ENCODE measurements at regions not wholly inside any gene's neighbourhood (a gene's known extent, or its start where the extent isn't known, plus 50 kb on each side); places are given as distances from the start of the nearest gene placed in this dataset.

DNA sequence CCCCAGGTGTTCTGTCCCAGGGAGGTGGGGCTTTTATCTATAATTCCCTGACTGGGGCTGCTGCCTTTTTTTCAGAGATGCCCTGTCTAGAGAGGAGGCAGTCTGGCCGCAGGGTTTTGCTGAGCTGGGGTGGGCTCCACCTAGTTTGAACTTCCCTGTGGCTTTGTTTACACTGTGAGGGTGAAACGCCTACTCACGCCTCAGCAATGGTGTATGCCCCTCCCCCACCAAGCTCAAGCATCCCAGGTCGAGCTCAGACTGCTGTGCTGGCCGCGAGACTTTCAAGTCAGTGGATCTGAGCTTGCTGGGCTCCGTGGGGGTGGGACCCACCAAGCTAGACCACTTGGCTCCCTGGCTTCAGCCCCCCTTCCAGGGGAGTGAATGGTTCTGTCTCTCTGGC, 124.3 kb downstream of the CENPF start:
- in situ Hi-C loops (cut with MboI; ENCODE audit: low sequenced_read_pairs) (no loop called here), dilution Hi-C loops (cut with HindIII; ENCODE audit: low sequenced_read_pairs, unreplicated experiment) (no loop called here), intact Hi-C loops (cut with micrococcal nuclease) (no loop called here)
- H2BK5ac ChIP-seq (ENCODE audit: low read depth, low read length, poor library complexity, severe bottlenecking), result no peak overlapping the region
- no peaks in the 10 kb centered on the region for H3K4me1 ChIP-seq (ENCODE audit: control insufficient read depth, insufficient read depth, low read length)
- H3K56ac ChIP-seq (ENCODE audit: extremely low read depth, insufficient read depth, low read length), result no peak overlapping the region
- no peak overlapping the region for H3K18ac ChIP-seq (ENCODE audit: low read depth, low read length)
- H3K9me3 ChIP-seq (ENCODE audit: control insufficient read depth, insufficient read depth, low read length), result no peaks in the 10 kb centered on the region
- H3K27ac ChIP-seq (ENCODE audit: insufficient read depth, low read length), result no peak overlapping the region
- no peak overlapping the region for H3K4me3 ChIP-seq (ENCODE audit: insufficient read depth, low read depth, low read length)
- WGBS, 2 experiments (ENCODE audit: extremely low coverage in 2 of 2, insufficient read length in 1 of 2), result 0% methylated on average over 2 of the region's 7 CpGs; no CpG with 5 or more reads in 1 of the 2 experiments
- no peak overlapping the region for H2BK20ac ChIP-seq (ENCODE audit: low read depth, low read length)
- no TSS peak for BruUV-seq (replicated peaks)
- H3K4ac ChIP-seq (ENCODE audit: low read depth, low read length), result no peak overlapping the region
- H3K9ac ChIP-seq (ENCODE audit: low read depth, low read length), result no peak overlapping the region
- ChIA-PET POLR2A (ENCODE audit: unreplicated experiment) (no interaction called here), CTCF (no interaction called here)
- no peak overlapping the region for H3K4me2 ChIP-seq (ENCODE audit: low read depth, low read length)
- H3K36me3 ChIP-seq (ENCODE audit: control insufficient read depth, insufficient read depth, low read length), result no peaks in the 10 kb centered on the region
- H3K27me3 ChIP-seq (ENCODE audit: control insufficient read depth, insufficient read depth, low read length), result no peaks in the 10 kb centered on the region
- H4K8ac ChIP-seq (ENCODE audit: low read depth in 2 of 2, low read length in 2 of 2), result no peak overlapping the region
- peak overlapping the region; percentile 58 for H2AFZ ChIP-seq (replicated peaks; ENCODE audit: low read length, poor library complexity)
- no peak overlapping the region for H2AK9ac ChIP-seq (replicated peaks; ENCODE audit: low read depth, low read length, poor library complexity)
- no peak for DNase-seq
- H4K20me1 ChIP-seq (ENCODE audit: insufficient read depth, low read length), result no peaks in the 10 kb centered on the region
- H4K5ac ChIP-seq (ENCODE audit: low read depth, low read length), result no peak overlapping the region
- H2AK5ac ChIP-seq (ENCODE audit: low read depth, low read length), result no peak overlapping the region
- no peak overlapping the region for H2BK120ac ChIP-seq (ENCODE audit: low read depth, low read length)
- H3K79me1 ChIP-seq (ENCODE audit: low read depth in 1 of 2, low read length in 2 of 2), result no peaks in the 10 kb centered on the region
- no peak overlapping the region for H2BK15ac ChIP-seq (ENCODE audit: low read depth, low read length)
- no peak overlapping the region for H3K23ac ChIP-seq (ENCODE audit: low read depth, low read length)
- no peak for TF ChIP-seq CHD1 (IDR thresholded peaks at IDR 0.05; ENCODE audit: low read depth, low read length)
- TF ChIP-seq MXI1 (IDR thresholded peaks at IDR 0.05; ENCODE audit: borderline replicate concordance, low read depth, low read length), result no peak
- TF ChIP-seq, protein P1, sequence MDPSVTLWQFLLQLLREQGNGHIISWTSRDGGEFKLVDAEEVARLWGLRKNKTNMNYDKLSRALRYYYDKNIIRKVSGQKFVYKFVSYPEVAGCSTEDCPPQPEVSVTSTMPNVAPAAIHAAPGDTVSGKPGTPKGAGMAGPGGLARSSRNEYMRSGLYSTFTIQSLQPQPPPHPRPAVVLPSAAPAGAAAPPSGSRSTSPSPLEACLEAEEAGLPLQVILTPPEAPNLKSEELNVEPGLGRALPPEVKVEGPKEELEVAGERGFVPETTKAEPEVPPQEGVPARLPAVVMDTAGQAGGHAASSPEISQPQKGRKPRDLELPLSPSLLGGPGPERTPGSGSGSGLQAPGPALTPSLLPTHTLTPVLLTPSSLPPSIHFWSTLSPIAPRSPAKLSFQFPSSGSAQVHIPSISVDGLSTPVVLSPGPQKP (IDR thresholded peaks at IDR 0.05; ENCODE audit: borderline replicate concordance, low read depth, low read length), result no peak
- no peak for TF ChIP-seq POLR2A (IDR thresholded peaks at IDR 0.05; ENCODE audit: low read depth, low read length)
- TF ChIP-seq SMC3 (IDR thresholded peaks at IDR 0.05; ENCODE audit: low read depth, low read length), result no peak
- no peaks in the 10 kb centered on the region for H3K9me1 ChIP-seq (ENCODE audit: insufficient read depth, low read length)
- no peak overlapping the region for H4K91ac ChIP-seq (ENCODE audit: insufficient read depth, low read depth, low read length)
- 0 out of 2 replicates have a peak overlapping the region, but pooled peaks have one; percentile 41 for H3K14ac ChIP-seq (replicated peaks; ENCODE audit: low read depth, low read length)
- no peak for ATAC-seq (ENCODE audit: low read depth)

All from IMR-90 (cell line).